ENCODE measurements at regions not wholly inside any gene's neighbourhood (a gene's known extent, or its start where the extent isn't known, plus 50 kb on each side); places are given as distances from the start of the nearest gene placed in this dataset.

- 69 to 83% methylated on average over 4 of the region's 4 CpGs for WGBS, 2 donors
These were observed 57.3 kb upstream of the SP3 start for GRCh38 chr2:174022431-174022830.

GRCh38 chr2:174020926-174021662 lies 55.9 kb upstream of the SP3 start:
- no peak overlapping the region for H3K27ac ChIP-seq
- H3K27me3 ChIP-seq, result no peaks in the 10 kb centered on the region
- no peaks in the 10 kb centered on the region for H3K36me3 ChIP-seq (ENCODE audit: low read depth, missing control alignments)
- 82 to 91% methylated on average over 5 of the region's 5 CpGs for WGBS, 2 donors
- no peak overlapping the region for H3K4me3 ChIP-seq
- no peaks in the 10 kb centered on the region for H3K9me3 ChIP-seq
- intact Hi-C loops (cut with DNase I; ENCODE audit: low total_unique reads), result no loop called here
- H3K4me1 ChIP-seq, result peaks cover 13% of the 10 kb centered on the region
- TF ChIP-seq POLR2A (IDR thresholded peaks at IDR 0.05) (no peak), CTCF (IDR thresholded peaks at IDR 0.05) (no peak)
- DNase-seq, result no peak

More at GRCh38 chr2:174022431-174022830, 57.3 kb upstream of the SP3 start:
- TF ChIP-seq CTCF (IDR thresholded peaks at IDR 0.05) (no peak), POLR2A (IDR thresholded peaks at IDR 0.05) (no peak)
- H3K27ac ChIP-seq, result no peak overlapping the region
- no peak for DNase-seq
- no peaks in the 10 kb centered on the region for H3K9me3 ChIP-seq
- H3K27me3 ChIP-seq, result no peaks in the 10 kb centered on the region
- intact Hi-C loops (cut with DNase I; ENCODE audit: low total_unique reads), result no loop called here
- no peaks in the 10 kb centered on the region for H3K36me3 ChIP-seq (ENCODE audit: low read depth, missing control alignments)
- H3K4me3 ChIP-seq, result no peak overlapping the region
- peaks cover 16% of the 10 kb centered on the region for H3K4me1 ChIP-seq

GRCh38 chr2:174020026-174020425 lies 54.9 kb upstream of the SP3 start:
- H3K27ac ChIP-seq, result no peak overlapping the region
- DNase-seq, result no peak
- intact Hi-C loops (cut with DNase I; ENCODE audit: low total_unique reads), result no loop called here
- peaks cover 11% of the 10 kb centered on the region for H3K4me1 ChIP-seq
- 96% methylated on average over 5 of the region's 5 CpGs for WGBS, 2 donors
- H3K4me3 ChIP-seq, result no peak overlapping the region
- H3K9me3 ChIP-seq, result no peaks in the 10 kb centered on the region
- TF ChIP-seq CTCF (IDR thresholded peaks at IDR 0.05) (no peak), POLR2A (IDR thresholded peaks at IDR 0.05) (no peak)
- no peaks in the 10 kb centered on the region for H3K27me3 ChIP-seq
- H3K36me3 ChIP-seq (ENCODE audit: low read depth, missing control alignments), result no peaks in the 10 kb centered on the region

- Histone ChIP-seq H3K4me3 (no peak overlapping the region), H3K27me3 (no peaks in the 10 kb centered on the region), H3K4me1 (peaks cover 13% of the 10 kb centered on the region), H3K9me3 (no peaks in the 10 kb centered on the region), H3K36me3 (ENCODE audit: low read depth, missing control alignments) (no peaks in the 10 kb centered on the region), H3K27ac (no peak overlapping the region)
- WGBS, 2 donors, result 89 to 93% methylated on average over 3 of the region's 3 CpGs
- no peak for TF ChIP-seq POLR2A (IDR thresholded peaks at IDR 0.05)
- TF ChIP-seq CTCF (IDR thresholded peaks at IDR 0.05), result no peak
- intact Hi-C loops (cut with DNase I; ENCODE audit: low total_unique reads), result loop anchor here (10.0 kb wide), 1 partner anchor 52 kb away; the partner anchor contains the start of gene SP3
- no peak for DNase-seq
These were observed 51.3 kb upstream of the SP3 start for GRCh38 chr2:174016447-174016846.

GRCh38 chr2:174015428-174015827 lies 50.3 kb upstream of the SP3 start:
- H3K36me3 ChIP-seq (ENCODE audit: low read depth, missing control alignments), result no peaks in the 10 kb centered on the region
- no peak overlapping the region for H3K27ac ChIP-seq
- H3K4me3 ChIP-seq, result no peak overlapping the region
- no peak for DNase-seq
- H3K27me3 ChIP-seq, result no peaks in the 10 kb centered on the region
- intact Hi-C loops (cut with DNase I; ENCODE audit: low total_unique reads), result loop anchor here (10.0 kb wide), 1 partner anchor 51 kb away; the partner anchor contains the start of gene SP3
- H3K9me3 ChIP-seq, result no peaks in the 10 kb centered on the region
- 70 to 76% methylated on average over 2 of the region's 2 CpGs for WGBS, 2 donors
- peaks cover 16% of the 10 kb centered on the region for H3K4me1 ChIP-seq
- TF ChIP-seq POLR2A (IDR thresholded peaks at IDR 0.05) (no peak), CTCF (IDR thresholded peaks at IDR 0.05) (no peak)

Data from testis (tissue), 2 donors.